Chondrocyte (in vitro differentiated cells): ENCODE measurements at regions not wholly inside any gene's neighbourhood (a gene's known extent, or its start where the extent isn't known, plus 50 kb on each side); places are given as distances from the start of the nearest gene placed in this dataset.

Experiments
- DNase-seq: peaks from one replicate; pipeline ENCODE4 v3.0.0; 2021; ENCODE audit warnings: mixed read lengths, low spot score
- H3K27ac Mint-ChIP-seq: one replicate; pipeline ENCODE4 v1.8.0; 2021; ENCODE audit warnings: mild to moderate bottlenecking, moderate library complexity, mixed read lengths; ENCODE audit not compliant: unreplicated experiment
- H3K27me3 Mint-ChIP-seq: 2 replicates; pipeline ENCODE4 v1.8.0; 2021; ENCODE audit warnings: low read depth, mixed read lengths
- H3K36me3 Mint-ChIP-seq: 2 replicates; pipeline ENCODE4 v1.8.0; 2021; ENCODE audit warnings: low read depth, mixed read lengths
- H3K4me1 Mint-ChIP-seq: 2 replicates; pipeline ENCODE4 v1.8.0; 2021; ENCODE audit warnings: low read depth, mild to moderate bottlenecking, mixed read lengths
- H3K4me3 Mint-ChIP-seq: one replicate; pipeline ENCODE4 v1.8.0; 2021; ENCODE audit warnings: mild to moderate bottlenecking, moderate library complexity, mixed read lengths; ENCODE audit not compliant: unreplicated experiment
- H3K9me3 Mint-ChIP-seq: 2 replicates; pipeline ENCODE4 v1.8.0; 2021; ENCODE audit warnings: low read depth, mixed read lengths
- TF ChIP-seq, protein P1 (sequence below): fragments of 200-600 bp; sonication (generic); IDR thresholded peaks from 2 replicates; pipeline ENCODE4 v1.5.0; 2021; ENCODE audit warnings: antibody characterized with exemption, mild to moderate bottlenecking, moderate library complexity

DNA sequence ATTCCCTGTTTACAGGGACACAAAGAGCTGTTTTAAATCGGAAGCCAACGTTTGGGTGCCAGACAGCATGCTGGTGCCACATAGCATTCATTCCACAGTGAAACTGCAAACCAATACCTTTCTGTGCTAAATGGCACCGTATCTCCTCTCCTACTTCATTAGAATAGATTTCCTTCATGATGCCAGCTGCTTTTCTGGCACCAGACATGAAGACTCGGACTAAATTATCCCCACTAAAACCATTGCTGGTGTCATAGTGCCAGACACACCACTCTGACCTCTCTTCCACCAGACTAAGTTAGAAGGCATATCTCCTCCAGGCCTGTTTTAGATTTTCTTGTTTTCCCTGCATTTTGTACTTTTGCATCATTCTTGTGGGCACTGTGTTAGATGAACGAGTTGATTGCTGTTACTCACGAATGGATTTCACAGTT lies 155.1 kb downstream of the ETV1 start:
- TF ChIP-seq, protein P1, sequence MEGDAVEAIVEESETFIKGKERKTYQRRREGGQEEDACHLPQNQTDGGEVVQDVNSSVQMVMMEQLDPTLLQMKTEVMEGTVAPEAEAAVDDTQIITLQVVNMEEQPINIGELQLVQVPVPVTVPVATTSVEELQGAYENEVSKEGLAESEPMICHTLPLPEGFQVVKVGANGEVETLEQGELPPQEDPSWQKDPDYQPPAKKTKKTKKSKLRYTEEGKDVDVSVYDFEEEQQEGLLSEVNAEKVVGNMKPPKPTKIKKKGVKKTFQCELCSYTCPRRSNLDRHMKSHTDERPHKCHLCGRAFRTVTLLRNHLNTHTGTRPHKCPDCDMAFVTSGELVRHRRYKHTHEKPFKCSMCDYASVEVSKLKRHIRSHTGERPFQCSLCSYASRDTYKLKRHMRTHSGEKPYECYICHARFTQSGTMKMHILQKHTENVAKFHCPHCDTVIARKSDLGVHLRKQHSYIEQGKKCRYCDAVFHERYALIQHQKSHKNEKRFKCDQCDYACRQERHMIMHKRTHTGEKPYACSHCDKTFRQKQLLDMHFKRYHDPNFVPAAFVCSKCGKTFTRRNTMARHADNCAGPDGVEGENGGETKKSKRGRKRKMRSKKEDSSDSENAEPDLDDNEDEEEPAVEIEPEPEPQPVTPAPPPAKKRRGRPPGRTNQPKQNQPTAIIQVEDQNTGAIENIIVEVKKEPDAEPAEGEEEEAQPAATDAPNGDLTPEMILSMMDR: no peak
- peaks cover 21% of the 10 kb centered on the region for H3K4me1 Mint-ChIP-seq
- H3K4me3 Mint-ChIP-seq: no peak overlapping the region
- no peaks in the 10 kb centered on the region for H3K27me3 Mint-ChIP-seq
- peaks cover 3% of the 10 kb centered on the region for H3K9me3 Mint-ChIP-seq
- DNase-seq: no peak
- no peaks in the 10 kb centered on the region for H3K36me3 Mint-ChIP-seq
- no peak overlapping the region for H3K27ac Mint-ChIP-seq

DNA sequence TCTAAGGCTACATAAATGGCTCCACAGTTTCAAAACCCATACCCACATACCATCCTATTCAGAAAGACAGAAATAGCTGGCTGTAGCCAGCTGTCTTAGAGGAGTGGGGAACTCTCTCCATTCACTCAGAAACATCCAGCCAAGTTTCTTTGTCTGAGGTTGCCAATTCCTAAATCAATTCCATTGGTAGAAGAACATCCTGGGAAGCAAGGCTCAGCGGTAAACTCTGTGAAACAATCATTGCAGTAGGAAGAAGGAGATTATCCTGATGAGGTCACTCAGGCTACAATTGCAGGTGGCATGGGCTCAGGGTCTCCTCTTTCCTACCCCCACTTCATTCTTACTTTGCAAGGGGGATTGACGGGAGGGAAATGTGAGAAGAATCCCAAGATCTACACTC lies 154.0 kb downstream of the ETV1 start:
- Mint-ChIP-seq H3K27me3 (no peaks in the 10 kb centered on the region), H3K9me3 (no peaks in the 10 kb centered on the region), H3K27ac (no peak overlapping the region), H3K4me1 (peaks cover 11% of the 10 kb centered on the region), H3K36me3 (no peaks in the 10 kb centered on the region), H3K4me3 (no peak overlapping the region)
- no peak for DNase-seq
- TF ChIP-seq, protein P1: no peak

DNA sequence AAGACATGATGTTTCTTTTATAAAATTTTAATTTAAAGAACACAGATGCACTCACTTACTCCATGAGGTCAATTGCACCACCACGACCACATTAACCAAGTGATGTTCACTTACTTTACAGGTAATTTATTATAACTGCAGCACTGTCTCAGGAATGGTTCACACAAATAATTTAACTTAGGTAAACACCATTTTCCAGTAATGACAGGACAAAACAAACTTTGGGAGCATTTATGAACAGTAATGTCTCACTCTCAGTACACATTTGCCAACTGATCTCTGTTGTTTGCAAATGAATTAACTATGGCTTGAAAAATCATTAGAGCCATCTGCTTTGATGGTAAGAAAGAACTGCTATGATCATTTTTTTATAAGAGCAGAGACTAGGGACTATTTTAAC lies 150.4 kb downstream of the ETV1 start:
- TF ChIP-seq, protein P1: no peak

More for the DNA sequence above, 150.4 kb downstream of the ETV1 start:
- Mint-ChIP-seq H3K9me3 (peaks cover 3% of the 10 kb centered on the region), H3K4me3 (no peak overlapping the region), H3K27ac (no peak overlapping the region), H3K36me3 (no peaks in the 10 kb centered on the region), H3K4me1 (peaks cover 6% of the 10 kb centered on the region), H3K27me3 (no peaks in the 10 kb centered on the region)
- no peak for DNase-seq
